ENCODE measurements at regions not wholly inside any gene's neighbourhood (a gene's known extent, or its start where the extent isn't known, plus 50 kb on each side); places are given as distances from the start of the nearest gene placed in this dataset.

GRCh38 chr12:24462946-24463345, 486.0 kb downstream of the BCAT1 start:
- no peak for TF ChIP-seq CTCF (IDR thresholded peaks at IDR 0.05; ENCODE audit: unreplicated experiment)
- no peak overlapping the region for H3K27ac Mint-ChIP-seq (ENCODE audit: unreplicated experiment)
- H3K4me1 Mint-ChIP-seq (ENCODE audit: unreplicated experiment) = peaks cover 15% of the 10 kb centered on the region
- DNase-seq (ENCODE audit: low spot score) = no peak
- H3K9me3 Mint-ChIP-seq (ENCODE audit: unreplicated experiment) = no peaks in the 10 kb centered on the region
- H3K27me3 Mint-ChIP-seq (ENCODE audit: unreplicated experiment) = no peaks in the 10 kb centered on the region
- no peaks in the 10 kb centered on the region for H3K36me3 Mint-ChIP-seq (ENCODE audit: low read depth, unreplicated experiment)
- H3K4me3 Mint-ChIP-seq (ENCODE audit: unreplicated experiment) = no peak overlapping the region

- Mint-ChIP-seq H3K4me3 (ENCODE audit: unreplicated experiment) (no peak overlapping the region), H3K36me3 (ENCODE audit: low read depth, unreplicated experiment) (no peaks in the 10 kb centered on the region), H3K4me1 (ENCODE audit: unreplicated experiment) (peaks cover 10% of the 10 kb centered on the region), H3K27ac (ENCODE audit: unreplicated experiment) (no peak overlapping the region), H3K27me3 (ENCODE audit: unreplicated experiment) (no peaks in the 10 kb centered on the region), H3K9me3 (ENCODE audit: unreplicated experiment) (no peaks in the 10 kb centered on the region)
- no peak for DNase-seq (ENCODE audit: low spot score)
- no peak for TF ChIP-seq CTCF (IDR thresholded peaks at IDR 0.05; ENCODE audit: unreplicated experiment)
These were observed 488.4 kb downstream of the BCAT1 start for GRCh38 chr12:24460506-24460905.

- no peak for DNase-seq (ENCODE audit: low spot score)
- no peak for TF ChIP-seq CTCF (IDR thresholded peaks at IDR 0.05; ENCODE audit: unreplicated experiment)
- no peaks in the 10 kb centered on the region for H3K27me3 Mint-ChIP-seq (ENCODE audit: unreplicated experiment)
- no peak overlapping the region for H3K4me3 Mint-ChIP-seq (ENCODE audit: unreplicated experiment)
- peaks cover 10% of the 10 kb centered on the region for H3K4me1 Mint-ChIP-seq (ENCODE audit: unreplicated experiment)
- no peaks in the 10 kb centered on the region for H3K9me3 Mint-ChIP-seq (ENCODE audit: unreplicated experiment)
- H3K36me3 Mint-ChIP-seq (ENCODE audit: low read depth, unreplicated experiment) = no peaks in the 10 kb centered on the region
- no peak overlapping the region for H3K27ac Mint-ChIP-seq (ENCODE audit: unreplicated experiment)
These were observed 488.8 kb downstream of the BCAT1 start for GRCh38 chr12:24460099-24460498.

- Mint-ChIP-seq H3K27ac (ENCODE audit: unreplicated experiment) (no peak overlapping the region), H3K27me3 (ENCODE audit: unreplicated experiment) (no peaks in the 10 kb centered on the region), H3K36me3 (ENCODE audit: low read depth, unreplicated experiment) (no peaks in the 10 kb centered on the region), H3K4me1 (ENCODE audit: unreplicated experiment) (peaks cover 10% of the 10 kb centered on the region), H3K9me3 (ENCODE audit: unreplicated experiment) (no peaks in the 10 kb centered on the region), H3K4me3 (ENCODE audit: unreplicated experiment) (no peak overlapping the region)
- no peak for TF ChIP-seq CTCF (IDR thresholded peaks at IDR 0.05; ENCODE audit: unreplicated experiment)
- DNase-seq (ENCODE audit: low spot score) = no peak
These were observed 493.1 kb downstream of the BCAT1 start for GRCh38 chr12:24455811-24456210.

- no peaks in the 10 kb centered on the region for H3K36me3 Mint-ChIP-seq (ENCODE audit: low read depth, unreplicated experiment)
- H3K9me3 Mint-ChIP-seq (ENCODE audit: unreplicated experiment) = no peaks in the 10 kb centered on the region
- DNase-seq (ENCODE audit: low spot score) = no peak
- no peak overlapping the region for H3K27ac Mint-ChIP-seq (ENCODE audit: unreplicated experiment)
- peaks cover 25% of the 10 kb centered on the region for H3K4me1 Mint-ChIP-seq (ENCODE audit: unreplicated experiment)
- no peak overlapping the region for H3K4me3 Mint-ChIP-seq (ENCODE audit: unreplicated experiment)
- H3K27me3 Mint-ChIP-seq (ENCODE audit: unreplicated experiment) = no peaks in the 10 kb centered on the region
- TF ChIP-seq CTCF (IDR thresholded peaks at IDR 0.05; ENCODE audit: unreplicated experiment) = no peak
These were observed 498.2 kb upstream of the SOX5 start for GRCh38 chr12:24447678-24448077.

Data from endothelial cell (in vitro differentiated cells).